MM.1S (cell line): ENCODE measurements at regions not wholly inside any gene's neighbourhood (a gene's known extent, or its start where the extent isn't known, plus 50 kb on each side); places are given as distances from the start of the nearest gene placed in this dataset.

Experiments used
- DNase-seq: peaks from one replicate; pipeline ENCODE4 v3.0.0-alpha.2; 2015
- H2AFZ ChIP-seq: fragments of 300-600 bp; sonication (generic); 2 replicates; pipeline ENCODE4 v1.6.0; 2016; ENCODE audit warnings: antibody characterized with exemption, low read length
- H3F3A ChIP-seq: fragments of 300-600 bp; sonication (generic); 2 replicates; pipeline ENCODE4 v1.6.1; 2016; ENCODE audit warnings: mild to moderate bottlenecking, antibody characterized with exemption, low read length, moderate library complexity, mixed read lengths; ENCODE audit not compliant: insufficient read depth
- H3K27ac ChIP-seq: fragments of 300-600 bp; sonication (generic); 2 replicates; pipeline ENCODE4 v1.5.1; 2016; ENCODE audit warnings: mild to moderate bottlenecking, low read length
- H3K27me3 ChIP-seq: fragments of 300-600 bp; sonication (generic); replicated peaks from 2 replicates; pipeline ENCODE4 v1.6.0; 2016; ENCODE audit warnings: low read length; ENCODE audit not compliant: insufficient read depth
- H3K36me3 ChIP-seq: fragments of 300-600 bp; sonication (generic); replicated peaks from 2 replicates; pipeline ENCODE4 v1.6.1; 2016; ENCODE audit warnings: mild to moderate bottlenecking, low read length, mixed read lengths; ENCODE audit not compliant: insufficient read depth
- H3K4me1 ChIP-seq: fragments of 300-600 bp; sonication (generic); 2 replicates; pipeline ENCODE4 v1.6.1; 2016; ENCODE audit warnings: low read length, mixed read lengths
- H3K4me2 ChIP-seq: fragments of 300-600 bp; sonication (generic); 2 replicates; pipeline ENCODE4 v1.6.0; 2016; ENCODE audit warnings: low read depth, low read length
- H3K4me3 ChIP-seq: fragments of 300-600 bp; sonication (generic); 2 replicates; pipeline ENCODE4 v1.5.1; 2016; ENCODE audit warnings: low read length, mixed read lengths
- H3K79me2 ChIP-seq: fragments of 300-600 bp; sonication (generic); 2 replicates; pipeline ENCODE4 v1.6.1; 2016; ENCODE audit warnings: mixed run types, low read length, mixed read lengths
- H3K9ac ChIP-seq: fragments of 300-600 bp; sonication (generic); 2 replicates; pipeline ENCODE4 v1.6.1; 2016; ENCODE audit warnings: low read length, mixed read lengths
- H3K9me2 ChIP-seq: fragments of 300-600 bp; sonication (generic); replicated peaks from 2 replicates; pipeline ENCODE4 v1.6.1; 2016; ENCODE audit warnings: mild to moderate bottlenecking, low read length, mixed read lengths; ENCODE audit not compliant: insufficient read depth
- H3K9me3 ChIP-seq: fragments of 300-600 bp; sonication (generic); replicated peaks from 2 replicates; pipeline ENCODE4 v1.6.1; 2016; ENCODE audit warnings: mild to moderate bottlenecking, low read length, mixed read lengths; ENCODE audit not compliant: insufficient read depth
- H4K20me1 ChIP-seq: fragments of 300-600 bp; sonication (generic); 2 replicates; pipeline ENCODE4 v1.6.1; 2016; ENCODE audit warnings: mild to moderate bottlenecking, low read length, moderate library complexity, mixed read lengths; ENCODE audit not compliant: insufficient read depth
- EZH2 ChIP-seq: fragments of 300-600 bp; sonication (generic); optimal IDR thresholded peaks from 2 replicates; pipeline ENCODE3; 2017; ENCODE audit warnings: low read depth, mild to moderate bottlenecking, antibody characterized with exemption, low read length, mixed read lengths
- EZH2phosphoT487 ChIP-seq: fragments of 300-600 bp; sonication (generic); IDR thresholded peaks from 2 replicates; pipeline ENCODE4 v1.6.1; 2018; ENCODE audit warnings: antibody characterized with exemption, low read length
- TF ChIP-seq, protein P1 (sequence below): fragments of 300-600 bp; sonication (generic); IDR thresholded peaks from 2 replicates; pipeline ENCODE4 v1.5.1; 2016; ENCODE audit warnings: antibody characterized with exemption, low read length, mixed read lengths

DNA sequence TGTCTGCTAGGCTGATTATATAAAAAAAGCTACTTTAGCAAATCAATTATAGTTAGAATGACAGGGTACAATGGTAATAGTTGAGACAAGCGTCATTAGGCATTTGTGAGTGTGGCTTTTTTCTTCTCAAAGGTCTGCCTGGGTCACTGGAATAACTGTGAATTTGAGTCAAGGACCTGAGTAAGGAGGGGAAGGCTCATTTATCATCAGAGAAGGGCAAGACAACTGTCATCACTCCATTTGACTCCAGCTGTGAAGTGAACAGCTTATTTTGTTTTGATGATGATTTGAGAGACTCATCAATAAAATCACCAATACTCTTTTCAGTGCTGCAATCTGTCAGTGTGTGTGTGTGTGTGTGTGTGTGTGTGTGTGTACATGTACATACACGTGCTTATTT is 118.6 kb downstream of the MAT2B start:
- Histone ChIP-seq H3F3A (no peaks in the 10 kb centered on the region), H3K36me3 (no peaks in the 10 kb centered on the region), H3K9me2 (no peaks in the 10 kb centered on the region), H3K79me2 (no peaks in the 10 kb centered on the region), H3K27ac (no peak overlapping the region), H3K4me3 (no peak overlapping the region), H3K9ac (no peak overlapping the region), H3K4me1 (no peaks in the 10 kb centered on the region), H2AFZ (no peak overlapping the region), H3K9me3 (no peaks in the 10 kb centered on the region), H3K4me2 (no peak overlapping the region), H4K20me1 (no peaks in the 10 kb centered on the region), H3K27me3 (no peaks in the 10 kb centered on the region)
- TF ChIP-seq EZH2phosphoT487, result no peak
- TF ChIP-seq, protein P1, sequence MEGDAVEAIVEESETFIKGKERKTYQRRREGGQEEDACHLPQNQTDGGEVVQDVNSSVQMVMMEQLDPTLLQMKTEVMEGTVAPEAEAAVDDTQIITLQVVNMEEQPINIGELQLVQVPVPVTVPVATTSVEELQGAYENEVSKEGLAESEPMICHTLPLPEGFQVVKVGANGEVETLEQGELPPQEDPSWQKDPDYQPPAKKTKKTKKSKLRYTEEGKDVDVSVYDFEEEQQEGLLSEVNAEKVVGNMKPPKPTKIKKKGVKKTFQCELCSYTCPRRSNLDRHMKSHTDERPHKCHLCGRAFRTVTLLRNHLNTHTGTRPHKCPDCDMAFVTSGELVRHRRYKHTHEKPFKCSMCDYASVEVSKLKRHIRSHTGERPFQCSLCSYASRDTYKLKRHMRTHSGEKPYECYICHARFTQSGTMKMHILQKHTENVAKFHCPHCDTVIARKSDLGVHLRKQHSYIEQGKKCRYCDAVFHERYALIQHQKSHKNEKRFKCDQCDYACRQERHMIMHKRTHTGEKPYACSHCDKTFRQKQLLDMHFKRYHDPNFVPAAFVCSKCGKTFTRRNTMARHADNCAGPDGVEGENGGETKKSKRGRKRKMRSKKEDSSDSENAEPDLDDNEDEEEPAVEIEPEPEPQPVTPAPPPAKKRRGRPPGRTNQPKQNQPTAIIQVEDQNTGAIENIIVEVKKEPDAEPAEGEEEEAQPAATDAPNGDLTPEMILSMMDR, result no peak
- TF ChIP-seq EZH2, result no peak
- no peak for DNase-seq

DNA sequence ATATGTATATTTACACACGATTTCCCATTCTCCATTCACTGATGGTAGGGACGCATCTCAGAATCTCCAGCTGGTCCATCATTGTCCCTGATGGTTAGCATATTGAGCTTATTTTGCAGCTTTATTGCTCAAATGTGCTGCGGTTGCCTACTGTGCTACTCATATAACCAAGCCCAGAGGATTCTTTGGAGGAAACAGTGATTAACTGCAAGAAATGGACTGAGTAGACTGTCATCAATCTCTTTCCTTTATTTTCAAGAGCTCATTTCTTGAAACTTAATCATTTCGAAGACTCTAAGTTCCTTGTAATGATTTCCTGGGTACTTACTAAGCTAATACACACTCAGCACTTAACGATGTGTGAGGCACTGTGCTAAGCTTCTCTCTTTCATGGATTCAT is 119.0 kb downstream of the MAT2B start:
- Histone ChIP-seq H3K36me3 (no peaks in the 10 kb centered on the region), H3K9me2 (no peaks in the 10 kb centered on the region), H3K4me3 (no peak overlapping the region), H3K4me2 (no peak overlapping the region), H4K20me1 (no peaks in the 10 kb centered on the region), H3K9ac (no peak overlapping the region), H3K79me2 (no peaks in the 10 kb centered on the region), H3F3A (no peaks in the 10 kb centered on the region), H2AFZ (no peak overlapping the region), H3K27me3 (no peaks in the 10 kb centered on the region), H3K4me1 (no peaks in the 10 kb centered on the region), H3K9me3 (no peaks in the 10 kb centered on the region), H3K27ac (no peak overlapping the region)
- TF ChIP-seq EZH2phosphoT487, result no peak
- no peak for TF ChIP-seq EZH2
- TF ChIP-seq, protein P1, result no peak
- DNase-seq, result no peak

DNA sequence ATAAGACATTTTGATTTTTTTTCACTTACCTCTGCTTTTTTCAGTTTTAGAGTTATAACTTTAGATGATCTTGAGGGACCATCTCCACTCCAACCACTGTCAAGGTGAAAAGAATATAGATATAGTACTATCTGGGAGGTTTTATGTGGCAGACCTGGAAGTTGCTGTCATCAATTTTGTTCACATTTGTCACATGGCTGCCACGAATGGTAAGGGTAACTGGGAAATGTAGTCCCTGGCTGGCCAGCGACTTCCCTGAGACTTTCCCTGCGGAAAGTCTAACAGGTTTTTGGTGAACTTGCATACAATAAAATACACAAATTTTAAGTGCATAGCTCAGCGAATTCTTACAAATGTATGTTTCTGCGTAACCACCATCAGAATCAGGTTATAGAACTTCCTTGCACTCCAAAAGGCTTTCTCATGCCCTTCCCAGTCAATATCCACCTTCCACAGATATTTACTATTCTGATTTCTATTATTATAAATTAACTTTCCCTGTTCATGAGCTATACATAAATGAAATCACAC is 121.5 kb downstream of the MAT2B start:
- Histone ChIP-seq H3K79me2 (no peaks in the 10 kb centered on the region), H3K27me3 (no peaks in the 10 kb centered on the region), H3K4me3 (no peak overlapping the region), H4K20me1 (no peaks in the 10 kb centered on the region), H3K36me3 (no peaks in the 10 kb centered on the region), H3K9ac (no peak overlapping the region), H3K9me2 (no peaks in the 10 kb centered on the region), H3K4me2 (no peak overlapping the region), H3K27ac (no peak overlapping the region), H2AFZ (no peak overlapping the region), H3K9me3 (no peaks in the 10 kb centered on the region), H3K4me1 (no peaks in the 10 kb centered on the region), H3F3A (no peaks in the 10 kb centered on the region)
- DNase-seq, result no peak
- TF ChIP-seq EZH2phosphoT487 (no peak), EZH2 (no peak)
- TF ChIP-seq, protein P1, result no peak
